ENCODE measurements at regions not wholly inside any gene's neighbourhood (a gene's known extent, or its start where the extent isn't known, plus 50 kb on each side); places are given as distances from the start of the nearest gene placed in this dataset.

- TF ChIP-seq CTCF (IDR thresholded peaks at IDR 0.05), result no peak
- Histone ChIP-seq H3K4me3 (no peak overlapping the region), H3K27ac (no peak overlapping the region)
- DNase-seq (ENCODE audit: low spot score), result no peak
Observed at GRCh38 chr11:80317612-80318011, 876.8 kb upstream of the TENM4 start.

DNA sequence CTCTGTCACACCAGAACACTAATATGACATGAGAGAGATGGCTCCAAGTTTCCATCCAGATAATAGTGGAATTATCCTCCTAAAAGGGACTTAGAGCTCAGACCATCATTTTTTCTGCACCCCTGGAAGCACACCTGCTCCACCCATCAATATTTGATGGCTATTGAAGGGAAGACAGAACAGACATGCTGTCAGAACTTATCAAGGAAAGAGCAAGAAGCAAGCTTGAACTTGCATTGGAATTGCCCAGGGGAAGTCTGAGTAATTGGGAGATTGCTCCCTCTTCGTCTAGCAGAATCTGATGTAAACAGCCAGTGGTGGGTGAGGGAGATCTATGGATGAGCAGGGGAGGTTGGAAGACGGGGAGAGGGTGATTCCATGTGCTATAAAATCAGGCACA, 874.4 kb upstream of the TENM4 start:
- no peak for TF ChIP-seq CTCF (IDR thresholded peaks at IDR 0.05)
- no peak overlapping the region for H3K4me3 ChIP-seq
- DNase-seq (ENCODE audit: low spot score), result no peak
- no peak overlapping the region for H3K27ac ChIP-seq

GRCh38 chr11:80309301-80309700, 868.5 kb upstream of the TENM4 start:
- DNase-seq (ENCODE audit: low spot score), result no peak
- no peak for TF ChIP-seq CTCF (IDR thresholded peaks at IDR 0.05)
- no peak overlapping the region for H3K4me3 ChIP-seq
- H3K27ac ChIP-seq, result no peak overlapping the region

GRCh38 chr11:80307676-80308075, 866.8 kb upstream of the TENM4 start:
- Histone ChIP-seq H3K27ac (no peak overlapping the region), H3K4me3 (no peak overlapping the region)
- DNase-seq (ENCODE audit: low spot score), result no peak
- no peak for TF ChIP-seq CTCF (IDR thresholded peaks at IDR 0.05)

DNA sequence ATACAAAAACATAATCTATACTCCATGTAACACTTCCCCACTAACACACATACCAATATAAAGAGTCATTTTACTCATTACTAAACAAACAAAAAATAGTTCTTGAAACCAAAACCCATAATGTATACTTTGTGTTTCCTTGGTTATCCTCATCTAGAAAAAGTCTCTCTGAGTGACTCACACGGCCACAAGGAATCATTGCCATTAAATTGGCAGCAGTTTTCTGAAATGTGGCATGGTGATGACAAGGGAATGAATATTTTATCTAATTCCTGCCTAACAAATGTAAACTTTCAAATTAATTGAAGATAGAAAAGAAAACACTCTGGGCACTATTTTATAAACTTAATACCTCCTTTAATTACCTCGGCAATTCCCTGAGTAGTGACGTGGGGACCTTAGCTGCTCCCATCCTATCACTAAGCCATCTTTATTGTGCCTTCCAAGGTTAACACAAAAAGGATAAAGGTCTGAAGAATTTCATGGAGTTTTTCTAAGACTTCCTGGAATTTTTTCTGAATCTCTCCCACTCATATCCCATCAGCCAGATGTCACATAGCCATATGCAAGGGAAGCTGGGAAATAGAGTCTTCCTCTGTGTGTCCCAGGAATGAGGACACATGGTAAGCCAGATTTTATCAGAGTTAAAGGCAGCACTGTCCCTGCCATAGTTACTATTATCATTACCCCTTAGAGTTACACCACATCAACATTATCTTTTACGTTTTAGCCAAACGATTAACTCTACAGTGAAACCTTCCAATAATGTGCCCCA, 857.2 kb upstream of the TENM4 start:
- TF ChIP-seq CTCF (IDR thresholded peaks at IDR 0.05), result no peak
- Histone ChIP-seq H3K27ac (no peak overlapping the region), H3K4me3 (no peak overlapping the region)
- DNase-seq (ENCODE audit: low spot score), result no peak

GRCh38 chr11:80293293-80293692, 852.5 kb upstream of the TENM4 start:
- no peak for DNase-seq (ENCODE audit: low spot score)
- no peak for TF ChIP-seq CTCF (IDR thresholded peaks at IDR 0.05)

More at GRCh38 chr11:80293293-80293692, 852.5 kb upstream of the TENM4 start:
- no peak overlapping the region for H3K4me3 ChIP-seq
- H3K27ac ChIP-seq, result no peak overlapping the region

Measured in coronary artery (tissue), 2 donors.